GM18519 (cell line): ENCODE measurements at regions not wholly inside any gene's neighbourhood (a gene's known extent, or its start where the extent isn't known, plus 50 kb on each side); places are given as distances from the start of the nearest gene placed in this dataset.
A peak's percentile ranks its signal among the peaks of the same experiment; 100 is the strongest.

Source experiments
- ATAC-seq: cut with Tn5 transposase; IDR thresholded peaks from one replicate; pipeline ENCODE4 v1.9.1; 2021; ENCODE audit warnings: mild to moderate bottlenecking, moderate library complexity; ENCODE audit not compliant: unreplicated experiment, low FRiP score

DNA sequence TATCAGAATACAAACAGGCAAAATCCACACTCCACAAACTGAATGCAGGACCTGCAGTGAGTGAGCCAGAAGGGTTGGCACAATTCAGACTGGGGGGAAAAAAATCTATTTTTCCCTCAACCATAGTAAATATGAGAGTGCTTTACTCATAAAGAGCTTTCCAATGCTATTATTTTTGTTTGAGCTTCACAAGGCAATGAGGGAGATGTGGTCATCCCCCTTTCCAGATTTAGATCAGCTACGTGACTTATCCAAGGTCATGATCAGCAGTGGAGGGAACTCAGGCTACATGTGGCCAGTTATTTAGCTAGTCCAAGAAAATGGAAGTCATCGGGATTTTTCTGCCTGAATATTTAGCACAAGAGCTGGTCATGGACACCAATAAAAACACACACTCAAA, 120.4 kb upstream of the KLF7 start:
- ATAC-seq, result no peak

DNA sequence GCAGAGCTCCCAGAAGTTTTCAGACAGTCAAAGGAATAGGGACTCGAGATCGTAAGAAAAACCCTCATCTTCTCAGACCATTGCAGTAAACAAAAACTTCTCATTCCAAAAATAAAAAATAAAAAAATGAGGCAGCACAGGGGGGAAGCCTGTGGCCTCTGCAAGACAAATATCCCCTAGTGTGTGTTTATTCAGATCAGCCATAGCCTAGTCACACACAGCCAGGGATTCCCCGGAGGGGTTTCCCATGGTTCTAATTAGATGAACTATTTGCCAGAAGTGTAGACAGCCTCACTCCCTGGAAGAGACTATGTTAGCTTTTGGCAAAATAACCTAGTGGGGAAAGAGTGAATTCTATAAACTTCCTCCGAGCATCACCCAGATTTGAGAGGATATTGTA, 122.9 kb upstream of the KLF7 start:
- no peak for ATAC-seq

DNA sequence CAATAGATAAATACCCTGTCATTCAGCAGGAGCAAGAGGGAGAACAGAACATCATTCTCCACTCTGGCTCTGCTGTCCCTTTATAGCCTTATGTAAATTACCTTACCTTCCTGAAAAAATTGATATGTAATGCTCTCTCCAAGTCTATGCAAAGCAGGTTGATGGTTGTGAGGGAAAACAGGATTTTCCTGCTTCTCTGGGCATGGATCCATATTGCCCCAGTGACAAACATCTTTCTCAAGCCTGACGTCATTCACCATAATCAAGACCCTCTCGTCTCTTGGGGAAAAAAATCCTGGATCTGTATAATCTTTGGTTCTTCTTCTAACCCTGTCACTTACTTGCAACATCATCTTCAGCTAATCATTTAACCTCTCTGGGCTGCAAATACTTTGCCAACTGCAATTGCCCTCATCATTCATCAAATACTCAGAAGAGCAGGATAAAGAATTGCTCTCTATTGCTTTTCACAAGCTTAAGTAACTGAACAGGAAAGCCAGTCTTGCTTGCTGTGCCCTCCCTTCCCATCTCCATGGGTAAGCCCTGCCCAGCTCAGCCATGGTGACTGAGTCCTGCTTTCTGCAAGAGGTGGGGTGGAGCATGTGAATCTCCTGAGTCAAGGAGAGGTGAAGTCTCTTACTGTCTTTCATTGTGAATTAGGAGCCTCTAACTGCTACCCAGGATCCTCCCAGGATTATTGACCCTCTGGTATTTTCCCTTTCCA, 123.7 kb upstream of the KLF7 start:
- ATAC-seq, result no peak

DNA sequence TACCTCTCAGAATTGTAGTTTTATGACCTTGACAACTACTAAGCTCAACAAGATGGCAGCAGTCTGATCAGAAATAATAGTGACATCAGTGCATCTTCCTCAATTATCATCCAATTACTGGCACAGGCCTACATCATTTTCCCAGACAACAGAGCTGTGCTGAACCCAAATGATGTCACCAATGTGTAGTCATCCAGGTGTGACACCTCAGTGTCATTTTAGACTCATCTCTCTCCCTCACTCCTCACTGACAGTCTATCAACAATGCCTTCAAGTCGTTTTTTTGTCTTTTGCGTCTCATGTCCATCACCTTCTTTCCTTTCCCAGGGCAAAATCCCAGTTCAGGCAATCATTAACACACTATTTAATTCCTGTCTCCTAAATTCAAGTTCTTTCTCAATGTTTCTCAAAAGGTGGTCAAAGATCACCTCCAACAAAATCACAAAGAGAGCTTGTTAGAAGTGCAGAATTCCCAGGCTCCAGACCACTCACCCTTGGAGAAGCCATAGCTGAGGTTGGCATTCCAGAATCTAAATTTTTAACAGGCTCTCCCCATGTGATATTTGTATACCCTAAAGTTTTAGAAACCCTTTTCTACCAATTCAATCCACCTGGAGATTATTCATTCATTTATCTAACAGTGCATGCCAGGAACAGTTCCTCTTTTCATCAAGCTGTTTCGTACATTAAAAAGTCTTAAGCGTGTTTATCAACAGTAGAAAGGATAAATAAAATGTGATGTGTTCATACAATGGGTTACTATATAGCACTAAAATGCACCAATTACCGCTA, 125.3 kb upstream of the KLF7 start:
- ATAC-seq, result peak; percentile 30

DNA sequence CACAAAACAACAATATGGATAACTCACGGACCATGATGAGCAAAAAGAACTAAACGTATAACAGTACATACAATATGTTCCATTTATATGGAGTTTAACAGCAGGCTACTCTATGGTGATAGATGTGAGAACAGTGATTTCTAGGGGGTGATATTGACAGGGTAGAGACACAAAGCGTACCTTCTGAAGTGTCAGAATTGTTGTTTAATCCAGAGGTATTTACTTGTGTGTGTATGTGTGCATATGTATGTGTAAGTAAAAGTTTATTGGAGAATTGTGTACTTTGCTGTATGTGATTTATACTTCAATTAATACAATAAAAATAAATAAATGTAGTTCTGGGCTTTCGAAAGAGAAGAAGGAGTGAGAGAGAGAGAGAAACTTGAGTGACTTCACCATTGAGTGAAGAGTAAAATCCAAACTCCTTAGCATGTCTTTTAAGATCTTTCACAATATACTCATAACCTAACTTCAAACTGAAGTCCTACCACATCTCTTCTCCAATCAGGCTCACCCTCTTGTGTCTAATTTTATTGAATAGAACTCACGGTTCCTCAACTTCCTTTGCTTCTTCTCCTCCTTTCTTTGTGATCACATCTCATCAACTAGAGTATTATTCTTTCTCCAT, 126.0 kb upstream of the KLF7 start:
- ATAC-seq, result peak; percentile 55

DNA sequence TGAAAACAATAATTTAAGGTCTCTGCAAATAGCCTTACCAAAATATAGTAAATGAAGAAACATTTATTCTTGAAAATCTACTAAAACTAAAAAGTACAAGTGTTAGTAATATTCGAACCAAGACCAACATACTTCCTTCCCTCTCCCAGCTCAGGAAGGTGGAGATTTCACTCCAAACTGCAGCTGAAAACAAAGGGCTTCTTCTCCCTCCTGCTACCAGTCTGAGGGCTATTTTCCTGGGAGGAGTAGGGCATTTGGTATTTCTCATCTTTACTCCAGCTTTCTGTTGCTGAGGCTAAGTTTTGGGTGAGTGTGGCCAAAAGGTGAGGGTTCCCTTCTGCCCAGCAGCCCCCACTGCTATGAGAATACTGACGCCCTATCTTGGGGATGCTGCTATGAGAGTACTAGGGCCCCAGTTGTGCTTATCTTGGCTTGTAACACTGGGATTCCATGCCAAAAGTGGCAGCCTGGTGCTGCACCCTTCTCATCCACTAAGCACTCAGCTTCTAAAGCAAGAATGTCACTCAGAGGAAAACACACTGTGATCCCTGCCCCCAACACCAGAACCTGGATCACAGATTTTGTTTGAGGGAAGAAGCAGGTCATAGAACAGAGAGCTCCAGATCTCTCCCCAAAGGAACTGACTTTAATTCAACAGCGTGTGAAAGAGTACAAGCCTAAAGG, 130.7 kb upstream of the KLF7 start:
- ATAC-seq, result no peak

DNA sequence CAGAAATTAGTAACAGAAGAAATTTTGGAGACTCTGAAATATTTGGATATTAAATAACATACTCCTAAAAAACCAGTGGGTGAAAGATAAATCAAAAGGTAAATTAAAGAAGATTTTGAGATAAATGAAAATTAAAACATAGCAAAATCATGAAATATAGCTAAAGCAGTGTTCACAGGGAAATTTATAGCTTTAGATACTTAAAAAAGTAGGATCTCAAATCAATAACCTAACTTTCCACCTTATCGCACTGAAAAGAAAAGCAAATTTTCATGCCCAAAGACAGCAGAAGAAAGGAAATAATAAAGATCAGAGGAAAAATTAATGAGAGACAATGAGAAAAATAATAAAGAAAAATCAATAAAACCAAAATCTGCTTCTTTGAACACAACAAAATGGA, 135.1 kb upstream of the KLF7 start:
- no peak for ATAC-seq

DNA sequence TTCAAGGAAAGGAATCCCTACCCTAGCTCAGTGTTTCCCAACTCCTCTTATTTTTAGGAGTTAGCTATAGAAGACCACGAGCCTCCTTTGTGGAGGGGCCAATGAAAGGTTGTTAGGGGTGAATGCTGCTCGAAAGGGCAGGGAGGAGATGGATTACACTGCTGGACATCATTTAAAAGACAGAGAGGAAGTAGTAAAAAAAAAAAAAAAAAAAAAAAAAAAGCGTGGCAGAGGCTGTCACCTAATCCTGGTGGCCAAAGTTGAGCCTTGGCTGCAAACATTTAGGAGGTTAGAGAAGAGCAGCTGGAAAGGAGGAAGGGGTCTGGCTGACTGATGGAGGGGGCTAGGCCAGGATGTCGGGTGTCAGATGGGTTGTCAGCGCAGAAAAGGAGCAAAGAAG, 139.0 kb upstream of the KLF7 start:
- no peak for ATAC-seq

DNA sequence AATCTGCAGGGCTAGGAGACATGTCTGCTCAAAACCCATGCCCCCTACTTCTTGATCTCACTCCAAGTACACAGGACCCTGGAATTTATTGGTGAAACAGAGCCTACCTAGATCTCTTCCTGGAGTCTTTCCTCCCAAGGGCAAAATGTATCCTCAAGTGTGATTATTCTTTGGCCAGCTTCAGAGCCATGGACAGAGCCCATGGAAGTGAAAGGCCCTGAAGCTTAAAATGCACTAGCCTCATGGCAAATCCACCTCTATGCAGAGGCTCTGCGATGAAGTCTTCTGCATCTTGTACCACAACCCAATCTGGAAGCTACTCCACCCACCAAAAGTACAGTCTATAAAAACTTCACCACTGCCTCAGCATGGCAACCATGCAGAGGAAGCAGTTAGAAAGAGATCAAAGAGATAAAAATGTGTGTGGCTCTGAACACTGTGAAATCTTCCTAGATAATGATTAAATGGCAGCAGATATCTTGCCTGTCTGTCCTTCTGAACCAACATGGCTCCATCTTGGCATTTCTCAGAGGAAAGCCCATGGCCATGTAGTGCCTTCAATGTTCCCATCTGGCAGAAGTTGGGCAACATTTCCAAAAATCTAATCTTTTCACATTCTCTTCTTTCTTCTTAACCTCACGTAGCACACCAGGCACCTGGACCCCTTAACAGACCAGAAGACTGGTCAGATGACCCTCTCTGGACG, 142.9 kb upstream of the KLF7 start:
- ATAC-seq, result no peak

DNA sequence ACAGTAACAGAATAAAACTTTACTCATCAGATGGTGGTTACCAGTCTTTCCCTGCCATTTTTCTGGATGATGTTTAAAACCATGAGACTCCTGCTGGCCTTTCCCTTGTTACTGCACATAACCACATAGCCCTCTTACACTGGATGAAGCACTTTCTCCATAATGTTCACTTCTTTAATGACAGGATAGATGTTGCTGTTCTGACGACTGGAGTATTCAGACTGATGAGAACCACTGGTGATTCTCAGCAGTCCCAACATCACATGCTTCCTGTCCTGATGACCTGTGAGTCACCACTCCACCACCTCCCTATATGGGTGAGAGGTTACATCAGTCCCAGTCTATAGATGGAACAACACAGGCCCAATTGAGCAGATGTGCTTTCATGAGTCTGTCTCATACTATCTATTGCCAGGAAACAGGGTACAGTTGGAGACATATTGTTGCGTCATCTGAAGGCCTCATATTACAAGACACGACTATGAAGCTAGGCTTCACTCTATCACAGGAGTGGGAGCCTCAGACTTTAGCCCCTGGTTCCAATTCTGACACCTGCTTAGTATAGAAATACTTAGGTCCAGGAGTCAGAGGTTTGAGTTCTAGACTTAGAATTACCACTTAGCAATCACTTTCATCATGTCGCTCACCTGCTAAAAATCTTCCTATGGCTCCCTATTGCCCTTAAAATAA, 145.7 kb upstream of the KLF7 start:
- ATAC-seq, result peak; percentile 80

DNA sequence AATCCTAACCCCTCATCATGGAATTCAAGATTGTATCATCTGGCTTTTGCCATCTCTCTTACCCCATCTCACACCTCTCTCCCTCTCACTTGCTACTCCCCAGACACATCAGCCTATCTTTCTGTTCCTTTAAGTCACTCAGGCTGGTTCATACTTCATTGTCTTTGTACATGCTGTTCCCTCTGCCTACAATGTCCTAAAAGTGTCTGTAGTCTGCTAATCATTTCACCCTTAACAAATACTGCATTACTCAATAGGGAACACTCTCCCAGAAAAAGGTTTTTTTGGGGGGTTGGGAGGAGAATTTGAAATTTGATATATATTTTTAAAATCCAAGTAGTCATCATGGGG, 146.2 kb upstream of the KLF7 start:
- no peak for ATAC-seq

DNA sequence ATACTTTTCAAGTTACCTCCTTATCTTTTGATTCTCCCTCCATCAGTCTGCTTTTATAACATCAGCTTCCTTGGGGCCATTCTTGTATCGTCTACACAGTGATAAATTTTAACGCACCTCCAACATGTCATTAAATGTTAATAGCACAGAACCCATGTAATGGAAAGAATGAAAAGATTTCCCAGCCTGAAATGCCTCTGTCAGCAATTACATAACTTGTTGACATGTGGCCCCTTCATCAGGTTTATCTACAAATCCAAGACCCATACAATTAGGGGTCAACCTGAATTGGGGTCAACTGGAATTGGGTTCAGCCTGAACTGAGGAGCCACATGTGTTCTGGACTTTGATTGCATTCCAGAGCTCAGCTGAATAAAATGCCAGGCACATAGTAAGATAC, 148.2 kb upstream of the KLF7 start:
- no peak for ATAC-seq

DNA sequence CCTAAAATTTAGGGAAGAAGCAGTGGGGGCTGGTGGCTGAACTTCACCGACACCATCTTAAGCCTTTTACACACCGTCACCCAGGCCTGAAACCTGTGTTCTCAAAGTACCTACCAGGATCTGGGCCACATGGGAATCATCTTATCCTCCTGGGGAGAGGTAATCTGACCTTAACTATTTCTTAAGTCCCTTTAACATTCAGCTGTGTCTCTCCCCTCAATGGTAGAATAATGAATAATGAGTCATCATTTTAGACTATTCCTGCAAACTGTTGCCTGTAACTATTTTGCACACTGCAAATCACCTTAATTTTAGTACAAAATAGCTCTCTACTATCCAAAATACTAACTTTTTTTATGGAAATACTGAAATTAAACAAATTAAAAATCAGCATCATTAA, 149.4 kb upstream of the KLF7 start:
- ATAC-seq, result no peak

DNA sequence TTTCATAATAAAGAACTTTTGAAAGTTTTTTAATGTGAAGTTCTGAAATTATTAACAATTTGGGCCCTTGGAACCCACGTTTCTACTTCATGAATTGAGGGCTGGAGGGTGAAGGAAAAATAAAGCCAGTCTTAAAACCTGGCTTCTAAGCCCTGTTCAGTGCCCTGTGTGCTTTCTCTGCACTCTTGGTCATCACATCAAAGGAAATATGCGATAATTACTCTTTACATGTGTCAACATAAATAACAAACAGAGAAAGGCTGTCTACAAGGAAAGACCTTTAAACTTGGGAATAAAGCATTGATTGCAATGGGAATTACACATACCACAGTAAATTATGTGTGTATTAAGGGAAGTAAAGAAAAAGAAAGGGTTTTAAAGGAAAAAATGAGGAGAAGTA, 150.7 kb upstream of the KLF7 start:
- no peak for ATAC-seq

DNA sequence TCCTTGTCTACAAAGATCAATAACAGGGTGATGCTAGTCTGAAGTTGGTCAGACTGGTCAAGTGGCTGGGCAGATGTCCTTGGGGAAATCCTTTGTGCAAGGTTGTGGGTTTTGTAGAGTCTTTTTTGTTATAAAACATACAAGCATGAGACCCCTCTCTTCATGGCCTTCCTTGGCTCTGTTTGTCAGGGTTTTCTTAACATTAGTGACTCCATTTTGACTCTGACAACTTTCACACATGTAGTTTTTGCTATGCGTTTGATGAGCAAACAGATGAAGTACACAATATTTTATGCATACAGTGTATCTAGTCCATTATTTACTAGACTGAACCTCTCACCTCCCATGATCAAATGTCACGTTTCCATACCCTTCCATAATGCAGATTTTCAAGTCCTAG, 151.2 kb upstream of the KLF7 start:
- ATAC-seq, result no peak

DNA sequence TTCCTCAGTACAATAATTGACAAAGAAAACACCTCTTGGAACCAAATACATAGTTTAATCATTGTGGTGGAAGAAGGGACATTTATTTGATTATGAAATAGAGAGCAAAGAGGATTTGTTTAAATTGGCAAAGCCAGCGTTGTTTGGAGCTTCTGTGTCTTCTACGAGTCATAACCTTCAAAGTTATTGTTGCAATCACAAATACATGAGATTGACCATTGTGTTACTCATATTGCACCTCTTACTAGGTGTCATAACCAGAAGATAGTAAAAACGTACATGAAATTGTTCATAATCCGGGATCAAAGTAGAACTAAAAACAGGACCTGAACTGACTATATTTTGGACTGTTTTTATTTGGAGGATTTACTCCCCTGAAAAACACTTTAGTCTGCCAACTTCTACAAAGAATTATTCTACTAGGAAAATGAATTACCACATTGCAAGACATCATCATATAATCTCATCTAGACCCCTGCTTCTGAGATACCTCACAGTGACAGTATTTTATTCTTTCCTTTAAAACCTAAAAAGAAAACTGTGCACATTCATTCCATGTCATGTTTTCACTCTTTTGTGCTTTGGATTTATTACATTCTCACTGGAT, 151.7 kb upstream of the KLF7 start:
- no peak for ATAC-seq

DNA sequence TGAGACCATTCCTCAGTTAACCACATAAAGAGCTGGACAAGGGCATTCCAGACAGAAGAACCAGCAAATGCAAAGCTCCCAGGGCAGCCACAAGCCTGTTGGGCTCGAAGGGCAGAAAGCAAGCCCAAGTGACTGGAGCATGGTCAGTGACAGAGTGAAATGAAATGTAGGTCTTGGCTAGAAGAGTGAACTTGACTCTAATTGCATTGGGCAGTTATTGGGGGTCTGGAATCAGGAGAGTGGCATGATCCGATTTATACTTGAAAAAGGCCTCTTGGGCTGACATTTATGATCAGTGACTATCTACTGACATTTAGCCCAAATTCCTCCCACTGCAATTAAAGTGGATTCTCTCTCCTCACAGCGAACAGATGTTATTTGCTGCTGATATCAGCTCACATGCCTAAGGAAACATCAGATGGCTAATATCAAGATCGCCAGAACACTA, 152.5 kb upstream of the KLF7 start:
- ATAC-seq, result no peak

DNA sequence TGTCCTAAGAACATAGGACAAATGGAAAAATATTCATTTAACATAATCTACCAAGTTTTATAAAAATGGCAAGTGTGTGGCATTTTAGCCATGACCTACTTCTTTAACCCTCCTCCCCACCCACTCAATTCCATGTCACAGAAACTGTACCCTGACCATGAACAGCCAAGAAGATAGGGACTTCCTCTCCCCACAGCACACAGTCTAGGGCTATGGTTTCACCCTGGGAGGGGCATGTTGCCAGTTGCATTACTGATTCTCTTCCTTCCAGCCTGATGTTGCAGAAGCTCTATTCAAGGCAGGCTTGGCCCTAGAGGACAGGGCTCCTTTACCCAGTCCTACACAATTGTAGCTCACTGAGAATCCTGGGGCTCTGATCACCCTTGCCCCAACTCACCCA, 153.6 kb upstream of the KLF7 start:
- ATAC-seq, result no peak

DNA sequence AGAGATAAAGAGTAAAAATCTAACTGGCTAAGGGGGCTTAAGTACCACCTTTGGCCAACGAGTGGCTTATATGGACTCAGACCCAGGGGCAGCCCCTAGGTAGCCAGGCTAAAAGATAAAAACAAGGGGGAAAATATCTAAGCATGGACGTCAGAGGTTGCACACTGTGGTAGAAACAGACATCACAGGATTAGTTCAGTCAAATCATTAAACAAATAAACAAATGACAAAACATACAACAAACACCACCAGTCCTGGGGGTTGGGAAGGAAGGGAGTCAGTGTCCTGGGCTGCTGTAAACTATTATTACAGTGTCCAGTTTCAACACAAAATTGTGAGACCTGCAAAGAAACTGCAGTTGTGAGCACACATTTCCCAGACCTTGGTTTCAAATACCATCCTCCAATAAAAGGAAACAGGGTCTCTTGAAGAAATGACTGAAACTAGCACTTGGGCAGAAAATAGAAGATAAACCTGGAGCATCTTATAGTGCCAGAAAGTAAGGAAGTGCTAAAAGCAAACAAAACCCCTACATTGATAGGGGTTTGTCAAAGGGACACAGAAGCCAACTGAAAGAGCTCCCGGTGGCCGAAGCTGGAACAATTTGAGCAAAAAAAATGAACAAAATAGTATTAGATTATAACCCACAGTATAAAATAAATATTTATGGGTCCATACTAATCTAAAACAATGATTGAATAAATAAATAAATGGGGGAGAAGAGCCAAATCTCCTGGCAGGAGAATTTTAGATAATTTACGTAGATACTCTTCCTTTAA, 154.8 kb upstream of the KLF7 start:
- ATAC-seq, result no peak
